Stimulated activated CD8-positive, alpha-beta memory T cell treated with anti-CD3 and anti-CD28 coated beads, Interleukin-15, amount 100 ng/mL, for 1 hour (primary cell): ENCODE measurements at regions not wholly inside any gene's neighbourhood (a gene's known extent, or its start where the extent isn't known, plus 50 kb on each side); places are given as distances from the start of the nearest gene placed in this dataset.
"Not testable (repeated sequence)": the region's sequence is repeated elsewhere in the genome, so short reads cannot be mapped to it uniquely, and the experiment has no call there.

Source experiments
- DNase-seq: peaks from one replicate; pipeline ENCODE4 v3.0.0-alpha.2; 2020; ENCODE audit warnings: low read depth

- DNase-seq, result no peak
These were observed 72.0 kb upstream of the DHRSX start for GRCh38 chrX:2572740-2573139.

GRCh38 chrX:2568125-2568524 lies 67.3 kb upstream of the DHRSX start:
- no peak for DNase-seq

- DNase-seq, result no peak
These were observed 65.3 kb upstream of the DHRSX start for GRCh38 chrX:2566055-2566454.

GRCh38 chrX:2561456-2561855 lies 60.7 kb upstream of the DHRSX start:
- DNase-seq, result no peak

GRCh38 chrX:2559124-2559523 lies 58.3 kb upstream of the DHRSX start:
- DNase-seq, result no peak

- DNase-seq, result no peak
These were observed 54.1 kb upstream of the DHRSX start for GRCh38 chrX:2554891-2555290.

- not testable (repeated sequence) for DNase-seq
These were observed 53.3 kb upstream of the DHRSX start for GRCh38 chrX:2554066-2554465.

- DNase-seq, result no peak
These were observed 51.9 kb upstream of the DHRSX start for GRCh38 chrX:2552621-2553201.

GRCh38 chrX:2550328-2551020 lies 49.7 kb upstream of the DHRSX start:
- no peak for DNase-seq
